ENCODE measurements at regions not wholly inside any gene's neighbourhood (a gene's known extent, or its start where the extent isn't known, plus 50 kb on each side); places are given as distances from the start of the nearest gene placed in this dataset.

- TF ChIP-seq EZH2 (IDR thresholded peaks at IDR 0.05; ENCODE audit: insufficient read depth, poor library complexity, severe bottlenecking) (no peak), EZH2phosphoT487 (IDR thresholded peaks at IDR 0.05; ENCODE audit: insufficient read depth, low read depth) (no peak)
Observed at GRCh38 chr14:98955036-98955740, 316.8 kb downstream of the BCL11B start.

Data from GM23248 (cell line).